GM19351 (cell line): ENCODE measurements at regions not wholly inside any gene's neighbourhood (a gene's known extent, or its start where the extent isn't known, plus 50 kb on each side); places are given as distances from the start of the nearest gene placed in this dataset.
A peak's percentile ranks its signal among the peaks of the same experiment; 100 is the strongest.

Experiments
- ATAC-seq: cut with Tn5 transposase; IDR thresholded peaks from one replicate; pipeline ENCODE4 v1.9.1; 2021; ENCODE audit warnings: mild to moderate bottlenecking, moderate library complexity; ENCODE audit not compliant: unreplicated experiment

GRCh38 chr16:79770244-79771064, 169.9 kb upstream of the MAF start:
- peak; percentile 98 for ATAC-seq

GRCh38 chr16:79769928-79770243, 169.3 kb upstream of the MAF start:
- no peak for ATAC-seq

- no peak for ATAC-seq
Observed at GRCh38 chr16:79769270-79769927, 168.9 kb upstream of the MAF start.

GRCh38 chr16:79768276-79768970, 167.9 kb upstream of the MAF start:
- ATAC-seq = no peak

- no peak for ATAC-seq
Observed at GRCh38 chr16:79767421-79768275, 167.1 kb upstream of the MAF start.

- ATAC-seq = no peak
Observed at GRCh38 chr16:79765901-79766394, 165.4 kb upstream of the MAF start.

- ATAC-seq = no peak
Observed at GRCh38 chr16:79765431-79765830, 164.9 kb upstream of the MAF start.

GRCh38 chr16:79764415-79765110, 164.0 kb upstream of the MAF start:
- ATAC-seq = no peak

- no peak for ATAC-seq
Observed at GRCh38 chr16:79762217-79762616, 161.7 kb upstream of the MAF start.

DNA sequence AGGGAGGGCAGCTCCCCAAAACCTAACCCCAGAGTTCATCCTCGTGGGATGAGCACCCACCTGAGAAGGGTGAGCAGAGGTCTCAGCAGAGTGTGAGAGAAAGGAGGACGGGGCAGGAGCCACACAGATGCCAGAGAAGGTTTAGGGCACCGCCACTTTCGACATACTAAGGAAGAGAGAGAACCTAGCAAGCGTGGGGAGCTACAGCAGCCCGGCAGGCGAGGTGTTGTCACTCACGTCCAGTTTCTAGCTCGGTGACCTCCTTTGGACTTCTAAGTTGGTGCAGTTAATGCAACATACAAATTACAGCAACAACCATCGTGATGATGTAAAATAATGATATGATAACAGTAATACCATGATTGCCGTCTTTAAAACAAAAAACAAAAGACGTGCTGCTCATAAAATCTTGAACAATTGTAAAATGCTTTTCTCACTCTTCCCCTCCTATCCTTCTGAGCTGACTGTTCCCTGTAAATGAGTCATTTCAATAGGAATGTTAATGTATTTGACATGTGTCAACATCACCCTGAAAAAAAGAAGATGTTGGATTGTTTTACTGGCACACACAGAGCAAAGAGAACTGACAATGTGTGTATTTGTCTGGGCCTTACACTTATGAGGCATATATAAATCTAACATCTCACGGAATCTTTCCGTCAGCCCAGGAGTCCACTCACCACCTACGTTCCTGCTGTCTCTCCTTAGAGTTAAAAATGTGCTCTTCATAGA, 158.2 kb upstream of the MAF start:
- no peak for ATAC-seq

DNA sequence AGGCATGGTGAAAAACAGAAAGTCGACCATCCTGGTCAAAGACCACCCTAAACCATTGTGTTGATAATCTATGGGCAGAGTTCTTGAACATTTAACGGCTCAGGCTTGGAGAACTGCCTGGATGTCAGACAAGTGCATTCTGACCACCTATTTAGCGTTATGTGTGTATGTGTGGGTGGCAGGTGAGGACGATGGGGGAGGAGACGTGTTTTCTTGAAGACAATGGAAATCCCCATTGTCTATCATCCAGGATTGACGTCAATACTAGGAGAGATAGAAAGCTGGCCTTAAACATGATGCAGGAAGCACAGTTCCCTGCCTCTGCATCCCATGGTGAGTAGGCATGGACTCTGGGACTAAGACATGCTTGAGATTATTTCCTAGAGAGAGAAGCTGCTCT, 157.4 kb upstream of the MAF start:
- ATAC-seq = peak; percentile 60

DNA sequence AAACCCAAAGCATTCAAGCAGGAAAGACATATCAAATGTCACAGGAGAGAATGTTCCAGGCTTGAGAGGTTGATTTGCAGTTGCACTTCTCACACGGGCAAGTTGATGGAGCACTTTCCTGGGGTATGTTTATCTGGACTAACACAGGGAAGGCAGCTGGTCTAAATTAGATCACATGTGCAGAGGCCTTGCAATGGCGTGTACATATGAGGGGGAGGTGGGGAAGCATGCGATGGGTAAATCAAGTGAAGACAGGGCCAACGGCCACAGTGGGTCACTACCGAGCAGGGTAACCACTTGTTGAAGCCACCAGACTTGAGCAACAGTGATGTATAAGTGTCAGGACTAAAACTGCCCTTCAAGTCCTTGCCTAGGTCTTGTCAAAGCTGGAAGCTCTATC, 156.6 kb upstream of the MAF start:
- ATAC-seq = no peak

DNA sequence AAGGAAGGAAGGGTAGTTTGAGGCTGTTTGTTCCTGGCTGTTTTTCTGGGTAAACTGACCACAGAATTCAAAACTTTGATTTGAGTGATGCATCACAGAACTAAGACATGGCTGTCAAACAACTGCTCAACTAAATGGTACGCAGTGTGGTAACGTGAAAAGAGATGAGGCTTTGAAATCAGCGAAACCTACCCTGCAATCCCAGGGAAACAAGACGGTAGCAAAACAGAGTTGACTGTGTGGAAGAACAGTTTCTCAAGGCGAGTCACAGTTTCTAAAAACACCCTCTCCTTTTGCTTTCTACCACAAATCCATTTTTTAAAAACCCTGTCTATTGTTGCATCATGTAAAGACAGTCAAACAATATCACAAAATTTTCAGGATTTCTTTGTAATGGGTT, 156.0 kb upstream of the MAF start:
- no peak for ATAC-seq

DNA sequence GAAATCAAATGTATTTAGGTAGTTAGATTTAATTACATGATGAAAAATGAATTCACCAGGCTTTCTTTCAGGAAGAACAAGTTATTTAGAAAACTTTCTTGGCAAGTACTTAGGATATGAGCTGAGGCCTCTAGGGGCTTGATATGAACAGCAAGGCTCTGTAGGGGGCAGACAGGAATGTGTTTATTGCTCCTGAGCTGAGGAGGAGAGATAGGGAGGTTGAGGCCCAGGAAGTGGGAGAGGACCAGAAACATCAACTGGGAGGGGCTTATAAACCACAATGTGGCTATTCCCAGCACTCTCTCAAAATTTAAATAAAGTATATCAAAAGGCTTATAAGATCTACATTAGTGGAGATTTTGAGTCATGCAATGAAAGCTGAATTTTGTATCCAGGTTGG, 154.0 kb upstream of the MAF start:
- no peak for ATAC-seq

DNA sequence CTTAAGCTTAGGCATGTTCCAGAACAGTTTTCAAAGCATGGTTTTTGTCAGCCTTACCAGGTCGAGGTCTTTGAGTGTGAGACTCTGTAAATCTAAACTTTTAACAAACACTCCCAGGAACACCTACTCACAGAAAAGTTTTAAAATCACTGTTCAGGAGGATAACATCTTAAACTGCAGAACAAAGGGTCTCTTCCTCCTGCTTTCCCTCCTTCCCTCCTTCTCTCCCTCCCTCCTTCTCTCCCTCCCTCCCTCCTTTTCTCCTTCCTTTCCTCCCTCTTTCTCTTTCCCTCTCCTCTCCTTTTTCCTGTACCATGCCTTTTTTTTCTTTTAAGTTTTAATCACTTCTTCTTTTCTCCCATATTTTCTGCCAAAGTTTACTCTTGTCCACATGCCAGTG, 153.5 kb upstream of the MAF start:
- no peak for ATAC-seq

DNA sequence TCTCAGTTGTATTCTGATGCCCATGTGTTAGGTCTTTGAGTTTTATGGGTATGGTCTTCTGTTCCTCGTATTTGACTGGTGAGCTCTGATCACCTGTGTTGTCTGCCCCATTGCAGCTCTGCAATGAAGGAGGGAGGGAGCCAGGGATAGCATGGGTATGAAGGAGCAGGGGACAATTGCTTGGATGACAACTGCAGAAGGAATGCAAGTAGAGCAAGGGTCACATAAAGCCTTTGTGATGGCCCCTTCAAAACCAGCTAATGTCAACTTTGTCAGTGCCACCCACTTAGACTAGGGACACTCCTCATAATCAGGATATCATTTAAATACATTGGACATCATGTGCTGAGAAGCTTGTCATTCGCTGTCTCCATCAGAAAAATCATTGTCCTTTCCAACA, 152.7 kb upstream of the MAF start:
- no peak for ATAC-seq

- no peak for ATAC-seq
Observed at GRCh38 chr16:79752396-79752795, 151.9 kb upstream of the MAF start.

GRCh38 chr16:79751471-79752184, 151.1 kb upstream of the MAF start:
- ATAC-seq = no peak

DNA sequence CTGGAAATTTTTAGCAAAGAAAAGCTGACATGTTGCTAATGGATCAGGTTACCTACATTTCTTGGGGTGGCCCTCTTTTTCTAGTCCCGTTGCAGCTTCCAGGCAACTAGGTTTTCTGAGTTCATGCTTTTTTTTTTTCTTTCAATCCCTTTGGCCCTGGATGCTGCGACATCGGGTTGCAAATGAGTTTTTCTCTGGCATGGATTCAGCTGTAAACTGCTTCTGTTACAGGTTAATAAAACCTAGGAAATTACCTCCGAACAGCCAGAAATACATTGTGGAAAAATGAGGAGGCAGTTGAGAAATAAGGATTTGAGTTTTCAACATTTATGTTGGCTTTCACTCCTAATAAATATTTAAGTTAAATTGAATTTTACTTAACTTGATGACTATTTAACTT, 149.8 kb upstream of the MAF start:
- ATAC-seq = no peak
